Muscle layer of colon (tissue), 2 donors: ENCODE measurements at regions not wholly inside any gene's neighbourhood (a gene's known extent, or its start where the extent isn't known, plus 50 kb on each side); places are given as distances from the start of the nearest gene placed in this dataset.
"Not testable (repeated sequence)": the region's sequence is repeated elsewhere in the genome, so short reads cannot be mapped to it uniquely, and the experiment has no call there.

ENCODE experiments used
- H3K27ac ChIP-seq: one replicate; pipeline ENCODE4 v1.7.0; 2013; ENCODE audit warnings: low read depth, mild to moderate bottlenecking, low read length, moderate library complexity
- H3K27me3 ChIP-seq, 2 donors: one replicate each; pipeline ENCODE4 v1.7.0; 2013; ENCODE audit warnings: low read length in 2 of 2, mild to moderate bottlenecking in 2 of 2; ENCODE audit not compliant: insufficient read depth in 2 of 2, control insufficient read depth in 1 of 2
- H3K36me3 ChIP-seq: one replicate; pipeline ENCODE4 v1.7.0; 2013; ENCODE audit warnings: mild to moderate bottlenecking, low read length; ENCODE audit not compliant: insufficient read depth
- H3K4me1 ChIP-seq: one replicate; pipeline ENCODE4 v1.7.0; 2013; ENCODE audit warnings: mild to moderate bottlenecking, low read length; ENCODE audit not compliant: insufficient read depth
- H3K4me3 ChIP-seq, 2 donors: one replicate each; pipeline ENCODE4 v1.7.0; 2013; ENCODE audit warnings: low read length in 2 of 2, low read depth in 1 of 2, mild to moderate bottlenecking in 1 of 2, moderate library complexity in 1 of 2
- H3K9ac ChIP-seq: one replicate; pipeline ENCODE4 v1.7.0; 2013; ENCODE audit warnings: low read length
- H3K9me3 ChIP-seq: one replicate; pipeline ENCODE4 v1.7.0; 2013; ENCODE audit warnings: mild to moderate bottlenecking, low read length
- donor health status: abdominal sarcoma.
- donor health status: Adenocarcinoma of cecum.

DNA sequence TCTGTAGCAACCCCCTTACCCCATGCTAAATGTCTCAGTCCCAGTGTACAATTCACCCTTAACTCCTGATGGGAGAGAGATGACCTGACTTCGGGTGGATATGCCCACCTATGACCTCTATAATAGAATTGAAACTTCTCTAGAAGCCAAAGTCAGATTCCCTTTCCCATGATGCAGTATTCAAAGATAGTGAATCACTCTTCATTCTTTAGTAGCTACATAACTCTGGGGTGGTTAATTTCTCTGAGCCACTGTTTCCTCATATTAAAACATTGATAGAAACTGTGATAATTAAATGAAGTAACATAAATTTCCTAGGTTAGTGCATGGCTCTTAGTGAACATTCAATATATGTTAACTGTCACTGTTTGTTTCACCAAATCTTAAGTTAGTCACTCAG is 500.4 kb downstream of the COL12A1 start:
- H3K9ac ChIP-seq, result no peak overlapping the region
- no peaks in the 10 kb centered on the region for H3K36me3 ChIP-seq
- H3K4me3 ChIP-seq, result no peak overlapping the region
- H3K27me3 ChIP-seq, result no peaks in the 10 kb centered on the region
- no peak overlapping the region for H3K27ac ChIP-seq
- H3K4me1 ChIP-seq, result no peaks in the 10 kb centered on the region
- no peaks in the 10 kb centered on the region for H3K9me3 ChIP-seq

DNA sequence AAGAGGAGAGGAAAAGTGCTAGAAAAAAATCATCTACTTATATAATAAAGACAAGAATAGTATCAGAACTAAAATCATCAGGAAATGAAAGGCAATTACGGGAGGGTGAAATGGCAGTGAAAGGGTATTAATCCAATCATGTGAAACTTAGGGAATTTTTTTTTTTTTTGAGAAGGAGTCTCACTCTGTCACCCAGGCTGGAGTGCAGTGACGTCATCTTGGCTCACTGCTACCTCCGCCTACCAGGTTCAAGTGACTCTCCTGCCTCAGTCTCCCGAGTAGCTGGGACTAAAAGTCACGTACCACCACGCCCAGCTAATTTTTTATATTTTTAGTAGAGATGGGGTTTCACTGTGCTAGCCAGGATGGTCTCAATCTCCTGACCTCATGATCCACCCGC is 501.3 kb downstream of the COL12A1 start:
- H3K9me3 ChIP-seq, H3K4me1 ChIP-seq, H3K36me3 ChIP-seq, H3K9ac ChIP-seq, H3K27ac ChIP-seq, H3K27me3 ChIP-seq, H3K4me3 ChIP-seq: not testable (repeated sequence)

DNA sequence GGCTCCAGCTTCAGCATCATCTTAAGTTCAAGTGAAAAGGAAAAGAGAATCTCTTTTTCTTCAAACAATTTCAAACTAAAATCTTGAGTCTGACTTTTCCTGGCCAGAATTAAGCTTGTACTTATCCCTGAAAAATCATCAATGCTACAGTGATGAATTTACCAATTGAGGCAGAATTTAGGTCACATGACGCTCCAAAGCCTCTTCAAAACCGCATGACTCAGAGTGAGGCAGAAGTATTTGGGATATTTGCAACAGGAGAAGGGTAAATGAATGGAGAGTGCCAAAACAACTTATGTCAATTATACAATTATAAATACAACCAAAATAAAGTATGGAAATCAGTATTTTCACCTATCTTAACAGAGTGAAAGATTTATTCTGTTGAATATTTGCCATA is 515.5 kb downstream of the COL12A1 start:
- Histone ChIP-seq H3K36me3 (no peaks in the 10 kb centered on the region), H3K27me3 (no peaks in the 10 kb centered on the region), H3K9me3 (no peaks in the 10 kb centered on the region), H3K9ac (no peak overlapping the region), H3K4me3 (no peak overlapping the region), H3K4me1 (no peaks in the 10 kb centered on the region), H3K27ac (no peak overlapping the region)

DNA sequence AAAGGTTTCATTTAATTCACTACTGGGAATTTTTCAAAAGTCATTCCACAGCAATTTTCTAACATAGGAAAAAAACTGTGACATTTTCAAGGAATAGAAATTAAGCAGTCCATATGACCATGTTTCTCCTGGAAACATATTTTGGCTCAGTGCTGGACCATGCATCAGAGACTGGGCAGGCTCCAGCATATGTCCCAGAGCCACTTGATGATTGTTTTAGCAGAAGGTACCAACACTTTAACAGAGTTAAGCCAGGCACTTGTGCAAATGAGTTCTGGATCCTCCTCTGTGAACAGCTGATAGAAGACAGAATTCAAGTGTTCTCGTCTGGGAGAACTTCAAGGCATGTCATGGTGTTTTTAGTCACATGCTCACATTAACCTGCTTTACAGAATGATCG is 516.3 kb downstream of the COL12A1 start:
- Histone ChIP-seq H3K4me1 (no peaks in the 10 kb centered on the region), H3K9ac (no peak overlapping the region), H3K9me3 (no peaks in the 10 kb centered on the region), H3K36me3 (no peaks in the 10 kb centered on the region), H3K4me3 (no peak overlapping the region), H3K27ac (no peak overlapping the region), H3K27me3 (no peaks in the 10 kb centered on the region)

DNA sequence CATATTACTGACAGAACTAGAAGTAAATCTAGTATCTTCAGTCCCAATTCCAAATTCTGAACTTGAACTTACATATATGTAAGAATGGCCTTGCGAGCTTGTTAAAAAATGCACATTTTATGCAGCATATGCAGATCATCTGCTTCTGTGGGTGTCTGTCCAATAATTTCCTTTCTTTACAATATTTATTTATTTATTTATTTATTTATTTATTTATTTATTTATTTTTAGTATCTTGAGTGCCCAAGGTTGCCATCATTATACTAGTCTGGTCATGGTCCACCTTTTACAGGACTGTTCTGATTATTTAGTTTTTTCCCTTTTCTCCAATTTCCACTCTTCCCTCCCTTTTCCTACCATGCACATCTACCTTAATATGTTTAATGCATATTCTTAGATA is 528.4 kb downstream of the COL12A1 start:
- Histone ChIP-seq H3K27me3 (no peaks in the 10 kb centered on the region), H3K9me3 (peaks cover 4% of the 10 kb centered on the region), H3K27ac (no peak overlapping the region), H3K36me3 (no peaks in the 10 kb centered on the region), H3K4me3 (no peak overlapping the region), H3K9ac (no peak overlapping the region), H3K4me1 (no peaks in the 10 kb centered on the region)

DNA sequence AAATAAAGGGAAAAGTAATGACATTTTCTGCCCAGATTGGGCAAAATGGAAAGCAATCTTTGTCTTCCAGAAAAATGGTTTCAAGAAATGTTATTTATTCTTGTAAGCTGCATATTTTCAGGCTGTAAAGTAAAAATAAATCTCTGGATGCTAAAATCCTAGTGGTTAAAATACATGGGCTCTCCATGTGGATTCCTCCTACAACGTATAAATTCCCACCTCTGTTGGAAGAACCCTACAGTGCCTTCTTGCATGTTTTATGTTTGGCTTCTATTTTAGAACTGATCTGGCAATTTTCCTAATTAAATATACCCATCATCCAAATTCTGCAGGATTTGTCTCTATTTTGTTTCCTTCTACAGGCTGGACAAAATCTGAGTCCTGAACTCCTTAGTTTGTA is 528.9 kb downstream of the COL12A1 start:
- Histone ChIP-seq H3K4me1 (no peaks in the 10 kb centered on the region), H3K9ac (no peak overlapping the region), H3K36me3 (no peaks in the 10 kb centered on the region), H3K27me3 (no peaks in the 10 kb centered on the region), H3K4me3 (no peak overlapping the region), H3K27ac (no peak overlapping the region), H3K9me3 (peaks cover 4% of the 10 kb centered on the region)

DNA sequence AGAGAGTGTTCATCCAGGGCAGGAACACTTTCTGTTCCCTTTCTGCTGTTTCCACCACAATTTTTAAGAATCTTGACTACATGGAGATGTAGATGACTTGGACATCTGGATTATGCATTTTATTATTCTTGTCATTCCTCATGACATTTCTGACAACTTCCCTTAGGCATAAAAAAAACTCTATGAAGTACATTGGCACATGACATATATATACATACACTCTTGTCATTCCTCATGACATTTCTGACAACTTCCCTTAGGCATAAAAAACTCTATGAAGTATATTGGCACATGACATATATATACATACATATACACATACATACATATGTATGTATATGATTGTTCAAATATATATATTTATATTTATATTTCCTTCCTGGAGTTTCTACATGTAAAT is 531.5 kb downstream of the COL12A1 start:
- H3K9ac ChIP-seq, result no peak overlapping the region
- no peaks in the 10 kb centered on the region for H3K36me3 ChIP-seq
- H3K4me1 ChIP-seq, result no peaks in the 10 kb centered on the region
- no peak overlapping the region for H3K27ac ChIP-seq
- no peaks in the 10 kb centered on the region for H3K27me3 ChIP-seq
- H3K9me3 ChIP-seq, result no peaks in the 10 kb centered on the region
- no peak overlapping the region for H3K4me3 ChIP-seq

DNA sequence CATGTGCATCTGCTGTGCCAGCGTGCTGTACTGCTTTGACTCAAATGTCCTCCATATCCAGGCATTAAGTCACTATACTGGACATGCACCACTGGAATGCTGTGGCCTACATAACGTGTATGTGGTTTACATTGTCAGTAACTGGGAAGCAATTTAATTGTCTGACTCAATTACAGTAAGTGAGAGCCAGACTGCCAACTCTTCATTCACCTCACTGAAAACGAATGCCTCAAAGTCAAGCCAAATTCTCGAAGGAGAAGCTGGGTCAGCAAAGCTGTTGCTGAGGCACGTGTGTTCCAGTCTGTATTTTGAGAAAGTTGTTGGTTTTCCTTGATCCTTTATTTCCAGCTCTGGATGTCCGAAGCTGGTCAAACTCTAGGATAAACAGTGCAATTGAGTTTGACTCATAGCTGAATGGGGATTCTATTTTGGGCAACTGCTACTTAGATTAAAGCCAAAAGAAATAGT is 534.3 kb downstream of the COL12A1 start:
- Histone ChIP-seq H3K4me3 (no peak overlapping the region), H3K4me1 (no peaks in the 10 kb centered on the region), H3K27ac (no peak overlapping the region), H3K27me3 (no peaks in the 10 kb centered on the region), H3K9ac (no peak overlapping the region), H3K9me3 (no peaks in the 10 kb centered on the region), H3K36me3 (no peaks in the 10 kb centered on the region)

DNA sequence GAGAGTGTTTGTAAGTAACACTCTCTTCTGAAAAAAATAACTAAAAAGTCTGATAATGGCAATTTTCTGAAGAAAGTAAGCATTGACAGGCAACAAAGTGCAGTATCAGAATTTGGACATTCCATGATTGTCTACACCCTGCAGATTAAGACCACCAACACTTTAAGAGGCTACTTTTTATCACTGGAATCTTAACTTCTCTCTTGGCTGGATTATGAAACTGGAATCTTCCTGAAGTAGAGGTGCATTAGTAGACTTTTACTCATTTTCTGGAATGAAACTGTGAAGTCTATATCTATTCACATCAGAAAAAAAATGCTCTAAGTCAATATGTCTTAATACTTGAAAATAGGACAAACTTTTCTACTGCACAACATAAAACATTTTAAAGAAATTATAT is 547.5 kb downstream of the COL12A1 start:
- Histone ChIP-seq H3K4me3 (no peak overlapping the region), H3K27ac (no peak overlapping the region), H3K36me3 (no peaks in the 10 kb centered on the region), H3K27me3 (no peaks in the 10 kb centered on the region), H3K9ac (no peak overlapping the region), H3K9me3 (no peaks in the 10 kb centered on the region), H3K4me1 (no peaks in the 10 kb centered on the region)

DNA sequence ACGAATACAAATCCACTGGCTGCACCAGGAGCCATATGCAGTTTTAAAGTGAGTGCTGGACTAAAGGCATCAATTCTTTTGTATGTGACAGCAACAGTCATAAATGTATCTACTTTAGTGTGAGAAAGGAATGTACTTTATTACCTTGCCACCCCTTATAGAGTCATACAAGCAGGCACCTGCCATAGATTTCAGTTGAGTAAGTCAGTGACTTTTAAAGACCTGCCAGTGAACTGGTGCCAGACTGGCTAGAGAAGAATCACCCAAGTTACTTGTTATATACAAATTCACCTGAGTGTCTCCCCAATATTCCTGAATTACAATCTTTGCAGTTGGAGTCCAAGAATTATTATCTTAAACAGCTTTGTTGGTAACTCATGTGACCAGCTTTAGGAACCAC is 547.9 kb downstream of the COL12A1 start:
- no peaks in the 10 kb centered on the region for H3K4me1 ChIP-seq
- H3K36me3 ChIP-seq, result no peaks in the 10 kb centered on the region
- no peak overlapping the region for H3K4me3 ChIP-seq
- no peak overlapping the region for H3K27ac ChIP-seq
- H3K27me3 ChIP-seq, result no peaks in the 10 kb centered on the region
- no peak overlapping the region for H3K9ac ChIP-seq
- H3K9me3 ChIP-seq, result no peaks in the 10 kb centered on the region

DNA sequence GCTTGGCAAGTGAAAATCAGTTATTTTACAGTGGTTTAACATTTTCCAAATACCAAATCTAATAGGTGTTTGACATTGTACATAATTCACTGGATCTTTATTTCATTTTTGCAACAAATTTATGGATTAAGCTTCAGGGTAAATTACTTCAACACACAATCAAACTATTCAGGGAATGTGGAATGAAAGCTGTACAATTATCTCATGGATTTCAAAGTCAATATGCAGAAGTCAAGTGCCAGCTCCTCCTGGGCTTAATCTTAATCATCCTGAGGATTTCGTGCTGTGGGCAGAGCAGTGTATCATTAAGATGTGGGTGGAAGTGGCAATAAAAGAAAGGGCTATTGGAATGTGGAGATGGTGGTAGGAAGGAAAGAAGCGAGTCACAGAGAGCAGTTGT is 548.8 kb downstream of the COL12A1 start:
- Histone ChIP-seq H3K4me3 (no peak overlapping the region), H3K9me3 (no peaks in the 10 kb centered on the region), H3K27ac (no peak overlapping the region), H3K4me1 (no peaks in the 10 kb centered on the region), H3K36me3 (no peaks in the 10 kb centered on the region), H3K27me3 (no peaks in the 10 kb centered on the region), H3K9ac (no peak overlapping the region)

DNA sequence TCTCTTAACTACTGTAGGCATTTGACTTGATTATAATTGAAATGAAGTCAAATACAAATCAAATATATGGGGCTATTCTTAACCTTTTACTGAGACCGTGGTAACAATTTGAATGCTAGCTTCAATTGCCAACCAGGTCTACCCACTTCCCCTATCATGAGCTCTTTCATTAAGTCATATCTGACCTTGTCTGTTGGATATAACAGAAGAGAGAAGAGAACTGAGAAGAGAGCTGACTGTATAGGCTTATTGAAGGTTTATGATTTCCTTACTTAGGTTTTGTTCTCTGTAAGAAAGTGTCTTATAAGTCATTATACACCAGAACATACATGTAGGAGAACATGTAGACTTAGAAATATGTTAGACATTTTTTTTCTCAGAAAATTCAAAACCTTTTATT is 549.4 kb downstream of the COL12A1 start:
- H3K9me3 ChIP-seq, result no peaks in the 10 kb centered on the region
- H3K27me3 ChIP-seq, result no peaks in the 10 kb centered on the region
- H3K27ac ChIP-seq, result no peak overlapping the region
- H3K4me1 ChIP-seq, result no peaks in the 10 kb centered on the region
- H3K4me3 ChIP-seq, result no peak overlapping the region
- H3K36me3 ChIP-seq, result no peaks in the 10 kb centered on the region
- no peak overlapping the region for H3K9ac ChIP-seq
